Stimulated activated CD8-positive, alpha-beta memory T cell treated with anti-CD3 and anti-CD28 coated beads, Interleukin-12 subunit alpha, Interleukin-12 subunit beta, amount 100 ng/mL, for 1 hour (primary cell): ENCODE measurements at regions not wholly inside any gene's neighbourhood (a gene's known extent, or its start where the extent isn't known, plus 50 kb on each side); places are given as distances from the start of the nearest gene placed in this dataset.
"Not testable (repeated sequence)": the region's sequence is repeated elsewhere in the genome, so short reads cannot be mapped to it uniquely, and the experiment has no call there.

ENCODE experiments used
- DNase-seq: peaks from one replicate; pipeline ENCODE4 v3.0.0-alpha.2; 2020; ENCODE audit warnings: low read depth

DNA sequence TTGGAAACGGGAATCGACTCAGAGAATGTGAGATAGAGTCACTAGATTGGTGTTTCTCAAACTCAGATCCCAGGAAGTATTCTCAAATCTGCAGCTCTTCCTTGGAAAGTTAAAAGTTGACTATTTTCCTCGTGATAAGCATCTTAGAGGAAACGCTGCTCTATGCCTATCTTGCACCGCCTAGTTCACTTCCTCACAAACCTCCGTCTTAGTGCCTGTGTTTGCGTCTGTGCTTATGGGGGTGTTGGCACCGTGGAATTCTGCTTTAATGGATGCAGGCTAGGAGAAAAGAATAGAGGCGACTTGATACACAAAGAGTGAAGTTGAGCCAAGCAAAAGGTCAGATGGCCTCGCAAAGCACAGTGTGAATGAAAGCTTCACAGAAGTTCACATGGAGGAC is 255.3 kb upstream of the ID2 start:
- DNase-seq = no peak

DNA sequence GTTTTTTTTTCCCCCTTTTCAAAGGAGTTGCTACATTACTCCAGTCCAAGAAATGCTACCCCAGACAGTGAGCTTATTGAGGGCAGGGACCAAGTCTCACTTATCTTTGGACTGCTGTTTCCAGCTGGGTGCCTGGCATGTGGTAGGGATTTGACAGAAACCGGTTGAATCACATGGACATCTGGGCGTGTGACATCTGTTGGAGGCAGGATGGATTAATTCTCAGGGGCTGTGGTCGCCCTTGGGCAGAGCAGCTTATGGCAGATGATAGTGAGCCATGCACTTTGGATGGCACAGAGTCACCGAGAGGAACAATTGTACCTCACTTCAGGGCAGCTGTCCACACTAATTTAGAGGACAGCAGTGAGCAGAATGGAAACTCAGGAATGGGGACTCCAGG is 254.6 kb upstream of the ID2 start:
- no peak for DNase-seq

DNA sequence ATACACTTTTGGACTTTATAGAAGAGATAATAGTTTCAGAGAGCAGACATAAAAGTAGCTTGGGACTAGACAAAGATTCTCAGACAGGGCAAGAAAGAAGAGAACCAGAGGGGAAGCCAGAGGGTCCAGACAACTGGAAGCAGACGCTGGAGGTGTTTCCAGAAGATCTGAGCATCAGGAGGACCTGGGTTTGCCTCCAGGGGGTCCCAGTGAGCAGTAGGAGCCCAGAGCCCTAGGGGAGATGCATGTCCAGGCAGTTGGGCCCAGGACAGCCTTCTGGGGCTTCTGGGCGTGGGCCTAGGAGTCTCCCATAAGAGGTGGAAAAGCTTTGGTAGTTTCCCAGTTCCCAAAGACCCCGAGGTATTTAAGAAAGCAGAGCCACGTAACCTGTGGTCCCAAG is 251.2 kb upstream of the ID2 start:
- DNase-seq = no peak

DNA sequence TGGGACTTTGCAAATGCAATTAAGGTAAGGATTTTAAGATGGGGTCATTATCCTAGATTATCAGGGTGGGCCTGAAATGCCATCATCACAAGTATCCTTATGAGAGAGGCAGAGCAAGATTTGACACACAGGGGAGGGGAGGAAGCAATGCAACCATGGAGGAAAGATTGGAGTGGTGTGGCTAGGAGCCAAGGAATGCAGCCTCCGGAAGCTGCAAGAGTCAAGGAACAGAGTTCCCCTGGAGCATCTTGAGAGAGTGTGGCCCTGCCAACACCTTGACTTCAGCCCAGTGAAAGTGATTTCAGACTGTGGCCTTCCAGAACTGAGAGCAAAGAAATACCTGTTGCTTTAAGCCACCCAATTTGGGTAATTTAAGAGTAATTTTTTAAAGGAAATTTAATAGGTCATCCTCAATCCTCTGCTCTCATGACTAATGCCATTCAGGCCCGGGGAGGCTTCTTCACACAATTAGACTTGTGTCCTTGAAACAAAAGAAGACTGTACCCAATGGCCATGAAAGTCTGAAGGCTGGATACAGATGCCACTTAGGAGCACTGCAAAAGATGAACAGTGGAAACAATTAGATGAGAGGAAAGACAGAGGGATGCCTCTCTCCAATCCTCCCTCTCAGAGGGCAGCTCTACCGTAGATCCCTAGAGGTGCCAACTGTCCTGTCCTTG is 250.3 kb upstream of the ID2 start:
- no peak for DNase-seq

DNA sequence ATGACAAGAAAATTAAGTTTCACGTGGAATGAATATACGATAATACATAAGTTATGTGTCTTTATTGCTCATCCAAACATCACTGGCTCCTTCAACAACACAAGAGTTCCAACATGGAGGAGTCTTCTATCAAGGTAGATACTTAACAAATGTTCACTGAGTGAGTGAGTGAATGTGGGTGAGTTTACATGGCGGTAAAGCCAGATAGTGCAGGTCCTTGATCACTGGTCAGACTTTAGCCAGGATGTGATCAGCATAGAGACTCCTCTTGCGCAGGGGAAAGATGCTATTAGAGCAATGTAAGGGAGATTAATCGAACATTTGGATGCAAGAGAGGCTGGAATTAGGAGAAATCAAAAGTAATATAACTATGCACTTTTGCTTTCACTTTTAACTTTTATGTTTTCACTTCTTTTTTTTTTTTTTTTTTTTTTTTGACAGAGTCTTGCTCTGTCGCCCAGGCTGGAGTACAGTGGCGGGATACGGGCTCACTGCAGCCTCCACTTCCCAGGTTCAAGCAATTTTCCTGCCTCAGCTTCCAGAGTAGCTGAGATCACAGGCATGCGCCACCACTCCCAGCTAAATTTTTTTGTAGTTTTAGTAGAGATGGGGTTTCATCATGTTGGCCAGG is 249.0 kb upstream of the ID2 start:
- DNase-seq = no peak

DNA sequence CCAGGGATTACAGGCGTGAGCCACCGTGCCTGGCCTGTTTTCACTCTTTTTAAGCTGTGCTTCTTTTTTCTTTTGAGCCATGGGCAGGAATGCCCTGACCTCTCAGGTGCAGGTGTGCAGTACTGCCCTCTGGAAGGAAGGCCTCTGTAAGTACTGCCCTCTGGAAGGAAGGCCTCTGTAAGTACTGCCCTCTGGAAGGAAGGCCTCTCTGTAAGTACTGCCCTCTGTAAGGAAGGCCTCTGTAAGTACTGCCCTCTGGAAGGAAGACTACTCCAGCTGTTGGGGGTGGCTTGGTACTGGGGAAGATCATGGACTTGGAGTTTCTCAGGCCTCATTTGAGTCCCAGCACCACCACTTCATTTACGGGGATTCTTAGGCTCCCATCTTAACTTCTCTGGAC is 248.5 kb upstream of the ID2 start:
- no peak for DNase-seq

DNA sequence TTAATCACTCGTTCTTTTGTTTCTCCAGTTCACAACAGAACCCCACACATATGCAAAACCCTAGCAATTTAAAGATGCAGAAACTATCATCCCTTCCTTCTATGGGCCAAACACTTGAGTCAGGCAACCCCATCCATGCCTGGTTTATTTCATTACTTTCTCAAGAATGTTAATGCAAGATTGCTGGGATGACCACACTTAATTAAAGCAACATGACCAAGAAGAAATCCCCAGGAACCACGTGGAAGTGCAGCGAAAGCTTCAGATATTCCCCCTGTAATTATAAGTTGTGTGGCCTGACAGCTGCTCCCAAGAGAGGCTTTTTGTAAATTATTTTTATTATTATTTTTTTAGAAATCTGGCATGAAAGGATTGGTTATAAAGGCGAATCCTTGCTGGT is 246.2 kb upstream of the ID2 start:
- no peak for DNase-seq

DNA sequence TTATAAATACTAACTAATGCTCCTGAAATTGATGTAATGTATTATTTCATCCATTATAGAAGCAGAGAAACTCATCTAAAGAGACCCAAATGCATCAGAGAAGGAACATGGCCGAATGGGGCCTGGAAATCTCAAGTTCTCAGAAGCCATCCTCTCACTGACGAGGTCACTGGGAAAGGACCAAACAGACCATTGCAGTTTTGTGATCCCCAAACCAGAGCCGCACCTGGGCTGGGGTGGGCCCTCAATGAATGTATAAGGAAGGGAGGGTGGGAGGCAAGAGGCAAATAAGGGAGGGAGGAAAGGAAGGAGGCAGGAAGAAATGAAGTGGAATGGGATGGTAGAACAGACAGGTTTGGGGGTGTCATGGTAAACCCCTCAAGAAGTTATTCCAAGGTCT is 245.3 kb upstream of the ID2 start:
- DNase-seq = no peak

DNA sequence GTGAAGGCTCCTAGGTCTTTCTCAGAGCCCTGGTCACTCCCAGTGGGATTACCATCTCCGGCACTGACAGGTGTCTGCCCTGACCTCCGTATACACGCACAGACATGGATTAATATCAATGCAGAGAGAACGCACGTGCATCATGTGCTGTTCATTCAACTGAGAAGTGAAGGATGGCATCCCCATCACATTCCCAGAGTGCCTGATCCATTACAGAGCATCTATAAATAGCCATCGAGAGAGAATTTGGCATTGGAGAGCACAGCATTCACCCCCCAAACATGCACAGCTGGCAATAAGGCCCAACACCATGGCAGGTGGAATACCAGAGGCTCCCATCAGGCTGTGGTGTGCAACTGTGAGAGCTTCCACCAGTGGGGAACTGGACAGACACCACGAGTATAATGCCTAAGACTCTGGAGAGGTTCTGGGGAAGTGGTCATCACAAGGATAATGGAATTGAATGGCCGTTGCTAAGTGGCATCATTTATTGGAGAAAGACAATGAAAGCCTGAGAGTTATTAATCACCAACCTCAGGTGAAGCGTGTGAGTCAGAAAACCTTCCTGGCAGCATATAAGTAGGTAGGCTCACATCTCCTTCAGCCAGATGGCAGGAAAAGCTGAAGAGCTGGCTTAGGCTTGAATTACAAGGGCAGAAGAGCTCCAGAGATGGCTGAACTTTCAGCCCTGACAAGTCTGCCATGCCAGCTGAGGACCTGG is 244.5 kb upstream of the ID2 start:
- DNase-seq = no peak

DNA sequence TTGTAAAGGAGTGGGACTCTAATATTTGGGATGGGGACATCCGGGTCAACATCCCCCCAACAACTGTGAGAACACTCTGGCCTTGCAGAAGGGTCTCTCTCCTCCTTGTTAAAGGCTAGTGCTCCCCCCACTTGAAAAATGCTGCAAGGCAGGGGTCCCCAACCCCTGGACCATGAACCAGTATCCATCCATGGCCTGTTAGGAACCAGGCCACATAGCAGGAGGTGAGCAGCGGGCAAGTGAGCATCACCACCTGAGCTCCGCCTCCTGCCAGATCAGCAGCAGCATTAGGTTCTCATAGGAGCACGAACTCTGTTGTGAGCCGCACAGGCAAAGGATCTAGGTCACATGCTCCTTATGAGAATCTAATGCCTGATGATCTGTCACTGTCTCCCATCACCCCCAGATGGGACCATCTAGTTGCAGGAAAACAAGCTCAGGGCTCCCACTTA is 243.9 kb upstream of the ID2 start:
- DNase-seq = no peak

DNA sequence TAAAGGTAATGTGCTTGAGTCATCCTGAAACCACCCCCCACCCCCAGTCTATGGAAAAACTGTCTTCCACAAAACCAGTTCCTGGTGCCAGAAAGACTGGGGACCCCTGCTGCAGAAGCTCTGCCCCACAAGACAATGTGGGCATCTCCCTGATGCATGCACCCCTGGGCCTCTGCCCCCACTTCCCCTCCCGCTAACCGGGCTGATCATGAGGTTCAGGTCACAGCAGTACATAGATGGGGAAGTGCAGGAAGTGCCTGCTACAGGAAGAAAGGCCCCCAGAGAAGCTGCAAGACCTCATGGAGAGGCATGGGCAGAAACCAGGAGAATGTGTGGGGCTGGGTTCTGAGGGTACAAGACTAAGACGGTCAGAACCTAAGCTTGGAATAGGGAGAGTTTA is 243.4 kb upstream of the ID2 start:
- DNase-seq = no peak

DNA sequence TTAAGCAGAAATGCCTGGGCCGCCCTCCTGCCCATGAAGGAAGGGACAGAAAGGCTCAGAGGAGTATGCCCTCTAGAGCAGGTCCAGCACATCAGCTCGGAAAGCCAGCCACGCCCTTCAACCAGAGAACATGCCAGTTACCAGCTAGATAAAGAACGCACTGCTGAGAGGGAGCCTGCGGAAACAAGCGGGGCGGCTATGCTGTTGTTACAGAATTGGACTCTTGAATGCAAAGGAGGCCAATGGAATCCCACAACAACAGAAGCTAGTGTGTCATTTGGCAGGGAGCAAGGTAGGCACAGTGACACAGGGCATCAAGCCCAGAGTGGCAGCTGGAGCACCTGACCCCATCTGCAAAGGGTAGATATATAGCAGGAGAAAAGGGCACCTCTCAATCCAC is 242.9 kb upstream of the ID2 start:
- no peak for DNase-seq

DNA sequence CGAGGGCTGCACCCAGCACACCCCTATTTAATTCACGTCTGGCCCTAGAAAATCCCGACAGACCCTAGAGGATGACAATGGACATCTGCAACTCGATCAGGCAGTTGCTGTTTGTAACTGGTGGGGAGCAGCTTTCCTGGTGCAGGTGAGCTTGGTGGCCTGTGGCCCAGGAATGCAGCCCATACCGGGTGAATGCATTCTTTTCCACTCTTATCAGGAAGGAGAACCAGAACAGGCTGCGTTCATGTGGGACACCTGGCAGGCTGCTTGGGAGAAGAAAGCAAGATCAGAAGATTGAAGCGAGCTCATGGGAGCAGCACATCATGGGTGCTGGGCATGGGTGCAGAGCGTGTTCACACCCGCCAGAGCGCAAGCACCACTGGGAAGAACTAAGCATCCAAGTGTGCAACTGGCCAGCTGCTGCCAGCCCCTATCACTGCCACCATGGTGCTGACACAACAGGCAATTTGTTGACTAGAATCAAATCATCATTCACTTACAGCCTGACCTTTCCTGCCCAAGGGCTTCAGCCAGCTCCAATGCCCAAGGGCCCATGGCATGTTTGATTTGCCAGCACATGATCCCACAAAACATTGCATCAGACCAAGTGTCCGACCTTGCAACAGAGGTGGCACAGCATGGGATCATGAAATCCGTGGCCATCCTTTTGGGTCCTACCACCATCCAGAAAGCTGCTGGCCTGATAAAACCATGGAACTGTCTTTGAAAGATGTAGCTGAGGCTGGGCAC is 241.7 kb upstream of the ID2 start:
- no peak for DNase-seq

DNA sequence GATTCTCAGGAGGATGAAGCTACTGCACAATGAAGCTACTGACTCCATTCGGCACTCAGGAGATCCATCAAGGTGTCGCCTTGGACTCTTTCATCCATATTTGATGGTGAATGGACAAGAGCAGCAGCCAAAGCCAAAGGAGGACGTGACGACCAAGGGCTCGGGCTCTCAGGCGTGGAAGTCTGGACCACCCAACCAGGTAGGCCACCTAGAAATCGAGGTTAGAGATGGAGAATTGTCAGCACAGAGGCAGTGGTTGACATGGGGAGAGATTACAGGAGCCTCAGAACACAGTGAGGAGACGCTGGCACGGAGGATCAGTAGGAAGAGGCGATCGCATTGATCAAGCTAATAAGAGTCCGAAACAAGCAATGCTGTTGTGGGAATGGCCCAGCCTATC is 240.5 kb upstream of the ID2 start:
- no peak for DNase-seq

DNA sequence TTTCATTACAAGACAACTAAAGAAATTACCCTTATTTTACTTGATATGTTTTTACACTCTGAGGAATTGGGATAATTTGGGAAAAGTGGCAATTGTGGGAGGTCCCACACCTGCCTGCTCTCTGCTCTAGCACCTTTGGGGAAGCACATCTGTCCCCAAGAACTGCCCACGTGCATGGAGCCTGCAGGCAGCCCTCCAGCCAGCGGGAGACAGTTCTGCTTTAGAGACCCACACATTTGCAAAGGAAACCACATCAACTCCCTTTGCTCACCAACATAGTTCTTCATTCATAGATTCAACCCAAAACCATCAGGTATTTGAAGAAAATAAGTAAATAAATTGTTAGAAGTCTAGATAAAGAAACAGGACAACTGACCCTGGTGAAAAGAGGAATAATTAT is 239.9 kb upstream of the ID2 start:
- no peak for DNase-seq

DNA sequence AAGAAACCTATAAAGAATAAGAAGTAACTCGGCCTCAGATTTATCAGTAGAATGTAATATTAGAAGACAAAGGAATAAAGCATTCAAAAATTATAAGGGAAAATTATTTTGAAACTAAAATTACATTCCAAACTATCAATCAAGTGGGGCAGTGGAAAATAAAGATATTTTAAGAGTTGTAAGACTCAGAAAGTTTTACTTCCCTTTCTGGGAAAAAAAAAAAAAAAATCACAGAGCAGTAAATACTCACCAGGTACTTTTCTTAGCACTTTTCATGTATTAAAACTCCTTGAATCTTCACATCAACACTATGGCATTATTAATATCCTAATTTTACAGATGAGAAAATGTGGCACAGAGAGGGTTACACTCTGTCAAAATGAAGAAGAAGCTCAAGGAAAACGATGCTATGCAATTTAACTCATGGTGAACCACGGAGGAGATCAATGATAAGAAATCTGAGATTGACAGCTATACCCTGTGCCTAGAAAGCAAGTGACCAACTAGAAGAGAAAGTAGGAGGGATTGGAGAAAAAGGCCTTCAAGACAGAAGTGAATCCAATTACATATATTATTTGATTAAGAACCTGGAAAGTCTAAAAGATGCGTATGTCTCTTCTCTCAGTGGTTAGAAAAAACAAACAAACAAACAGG is 238.9 kb upstream of the ID2 start:
- no peak for DNase-seq

DNA sequence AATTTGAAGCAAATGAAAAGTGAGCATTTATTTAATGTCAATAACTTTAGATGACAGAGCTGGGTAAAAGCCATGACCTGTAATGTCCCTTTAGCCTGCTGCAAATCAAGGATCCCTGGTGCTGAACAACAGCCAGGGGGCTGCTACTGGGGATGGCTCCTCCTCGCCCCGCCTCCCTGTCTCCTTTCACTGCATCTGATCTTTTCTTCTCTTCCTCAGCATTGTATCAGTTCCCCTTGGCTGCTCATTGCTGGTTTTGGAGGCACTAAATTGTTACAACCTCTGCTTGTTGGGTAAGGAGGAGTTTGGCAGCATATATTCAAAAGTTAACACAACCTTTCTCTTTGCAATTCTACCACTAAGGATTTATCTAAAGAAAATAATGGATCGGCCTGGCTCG is 236.3 kb upstream of the ID2 start:
- no peak for DNase-seq

DNA sequence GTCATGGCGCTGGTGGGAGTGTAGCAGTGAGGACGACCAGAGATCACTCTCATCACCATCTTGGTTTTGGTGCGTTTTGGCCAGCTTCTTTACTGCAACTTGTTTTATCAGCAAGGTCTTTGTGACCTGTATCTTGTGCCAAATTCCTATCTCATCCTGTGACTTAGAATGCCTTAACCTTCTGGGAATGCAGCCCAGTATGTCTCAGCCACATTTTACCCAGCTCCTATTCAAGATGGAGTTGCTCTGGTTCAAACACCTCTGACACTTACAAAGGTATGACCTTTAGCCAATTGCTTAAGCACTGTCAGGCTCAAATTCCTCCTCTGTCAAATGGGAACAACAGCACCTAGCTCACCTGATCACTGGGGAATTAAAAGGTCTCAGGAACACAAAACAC is 235.1 kb upstream of the ID2 start:
- not testable (repeated sequence) for DNase-seq

DNA sequence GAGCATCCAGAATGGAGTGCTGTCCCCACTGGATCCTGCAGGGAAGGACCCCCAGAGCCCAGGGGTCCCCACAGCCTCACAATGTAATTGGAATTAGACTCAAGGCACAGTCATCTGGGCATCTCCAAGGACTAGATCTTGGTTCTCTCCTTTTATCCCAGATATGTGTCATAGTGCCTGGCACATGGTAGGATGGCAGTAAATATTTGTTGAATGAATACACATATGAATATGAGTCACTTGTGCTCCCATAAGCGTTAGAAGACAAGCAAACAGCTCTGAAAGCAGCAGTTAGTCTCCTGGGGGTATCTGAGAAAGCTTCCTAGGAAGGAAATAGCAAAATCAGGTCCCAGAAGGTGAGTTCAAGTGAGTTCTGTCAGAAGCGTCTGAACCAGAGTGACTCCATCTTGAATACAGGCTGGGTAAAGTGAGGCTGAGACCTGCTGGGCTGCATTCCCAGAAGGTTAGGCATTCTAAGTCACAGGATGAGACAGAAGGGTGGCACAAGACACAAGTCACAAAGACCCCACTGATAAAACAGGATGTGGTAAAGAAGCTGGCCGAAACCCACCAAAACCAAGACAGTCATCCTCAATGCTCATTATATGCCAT is 234.1 kb upstream of the ID2 start:
- DNase-seq = no peak

DNA sequence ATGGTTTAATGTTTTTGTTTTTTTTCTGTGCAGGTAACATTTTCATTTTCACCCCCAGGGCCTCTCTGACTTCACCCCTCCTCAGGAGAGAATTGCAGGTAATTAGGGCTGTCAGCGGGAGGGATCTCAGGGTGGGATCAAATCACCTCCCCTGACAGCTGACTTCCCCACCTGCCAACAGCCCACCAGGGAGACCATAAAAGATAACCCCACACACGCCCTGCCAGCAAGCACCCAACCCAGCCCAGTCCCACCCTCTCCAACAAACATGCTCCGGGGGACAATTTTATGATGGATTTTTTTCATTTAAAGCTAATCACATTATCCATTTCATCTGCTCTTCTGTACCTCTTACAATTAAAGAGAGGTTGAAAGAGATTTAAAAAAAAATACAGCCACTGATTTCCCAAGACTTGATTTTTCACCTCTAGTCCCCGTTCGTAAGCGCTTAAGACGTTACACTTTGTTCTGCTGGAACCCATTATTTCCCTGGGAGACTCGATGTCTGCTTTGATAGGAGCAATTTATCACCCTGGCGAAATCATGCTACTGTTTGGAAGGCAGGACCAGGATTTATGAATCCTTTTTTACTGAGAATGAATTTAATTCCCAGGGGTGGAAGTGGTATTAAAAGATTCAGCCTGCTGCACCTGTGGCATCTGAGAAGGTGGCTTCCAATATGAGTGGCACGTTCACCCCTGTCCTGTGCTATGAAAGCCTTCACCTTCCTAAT is 232.9 kb upstream of the ID2 start:
- no peak for DNase-seq

DNA sequence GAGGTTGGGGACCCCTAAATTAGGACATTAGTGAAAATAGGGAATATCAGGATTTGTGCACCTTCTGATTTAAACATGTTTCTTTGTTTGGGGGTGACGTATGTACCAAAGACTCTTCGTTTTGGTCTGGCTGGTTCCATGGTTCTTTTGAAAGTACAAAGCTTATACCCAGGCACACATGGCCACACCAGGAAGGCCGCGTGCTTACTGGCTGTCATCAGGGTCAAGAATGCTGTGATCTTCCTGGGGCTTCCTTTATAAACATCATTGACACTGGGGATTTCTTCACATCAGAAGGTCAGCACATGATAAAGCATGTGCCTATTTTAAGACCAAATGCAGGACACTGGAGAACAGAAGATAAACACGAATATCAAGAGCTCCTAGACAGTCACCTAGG is 230.6 kb upstream of the ID2 start:
- no peak for DNase-seq
